ENCODE measurements at regions not wholly inside any gene's neighbourhood (a gene's known extent, or its start where the extent isn't known, plus 50 kb on each side); places are given as distances from the start of the nearest gene placed in this dataset.

- TF ChIP-seq CTCF (IDR thresholded peaks at IDR 0.05) (no peak), POLR2A (IDR thresholded peaks at IDR 0.05) (no peak)
These were observed 180.4 kb downstream of the OR13H1 start for GRCh38 chrX:131724292-131724691.
